Fibroblast of the aortic adventitia (primary cell): ENCODE measurements at regions not wholly inside any gene's neighbourhood (a gene's known extent, or its start where the extent isn't known, plus 50 kb on each side); places are given as distances from the start of the nearest gene placed in this dataset.

Experiments
- DNase-seq: peaks from one replicate; pipeline ENCODE4 v3.0.0-alpha.2; 2010; ENCODE audit warnings: low read depth
- H3K4me3 ChIP-seq: 2 replicates; pipeline ENCODE4 v1.5.1; 2011; ENCODE audit warnings: low read depth, mild to moderate bottlenecking, control low read depth, low read length, moderate library complexity
- CTCF ChIP-seq: IDR thresholded peaks from 2 replicates; pipeline ENCODE4 v1.5.1; 2011; ENCODE audit warnings: mild to moderate bottlenecking, low read length, control low read depth, inconsistent platforms; ENCODE audit not compliant: insufficient read depth

- no peak for TF ChIP-seq CTCF
- H3K4me3 ChIP-seq, result no peak overlapping the region
- DNase-seq, result no peak
These were observed 193.9 kb upstream of the RAG2 start for GRCh38 chr11:36791957-36792356.

- peak; percentile 3 for DNase-seq
- H3K4me3 ChIP-seq, result no peak overlapping the region
- TF ChIP-seq CTCF, result no peak
These were observed 192.5 kb upstream of the RAG2 start for GRCh38 chr11:36790526-36790925.

GRCh38 chr11:36783808-36784207 is 185.8 kb upstream of the RAG2 start:
- DNase-seq, result no peak
- no peak overlapping the region for H3K4me3 ChIP-seq
- TF ChIP-seq CTCF, result no peak

- no peak for DNase-seq
- TF ChIP-seq CTCF, result no peak
- H3K4me3 ChIP-seq, result no peak overlapping the region
These were observed 181.8 kb upstream of the RAG2 start for GRCh38 chr11:36779791-36780190.

- TF ChIP-seq CTCF, result no peak
- DNase-seq, result peak; percentile 18
- no peak overlapping the region for H3K4me3 ChIP-seq
These were observed 179.3 kb upstream of the RAG2 start for GRCh38 chr11:36777311-36777710.

GRCh38 chr11:36775756-36776155 is 177.7 kb upstream of the RAG2 start:
- no peak for DNase-seq
- H3K4me3 ChIP-seq, result no peak overlapping the region
- TF ChIP-seq CTCF, result no peak

- no peak for DNase-seq
- TF ChIP-seq CTCF, result no peak
- H3K4me3 ChIP-seq, result no peak overlapping the region
These were observed 177.1 kb upstream of the RAG2 start for GRCh38 chr11:36775130-36775529.
